Type B pancreatic cell (in vitro differentiated cells): ENCODE measurements at regions not wholly inside any gene's neighbourhood (a gene's known extent, or its start where the extent isn't known, plus 50 kb on each side); places are given as distances from the start of the nearest gene placed in this dataset.

Source experiments
- DNase-seq: peaks from one replicate; pipeline ENCODE4 v3.0.0; 2021; ENCODE audit warnings: mixed read lengths; ENCODE audit not compliant: unreplicated experiment; ENCODE audit errors: extremely low spot score
- H3K27ac Mint-ChIP-seq: 2 replicates; pipeline ENCODE4 v1.8.0; 2021; ENCODE audit warnings: mild to moderate bottlenecking, mixed read lengths
- H3K27me3 Mint-ChIP-seq: 2 replicates; pipeline ENCODE4 v1.8.0; 2021; ENCODE audit warnings: mixed read lengths
- H3K36me3 Mint-ChIP-seq: 2 replicates; pipeline ENCODE4 v1.8.0; 2021; ENCODE audit warnings: mixed read lengths
- H3K4me1 Mint-ChIP-seq: one replicate; pipeline ENCODE4 v1.8.0; 2021; ENCODE audit warnings: mixed read lengths; ENCODE audit not compliant: unreplicated experiment
- H3K4me3 Mint-ChIP-seq: 2 replicates; pipeline ENCODE4 v1.8.0; 2021; ENCODE audit warnings: mild to moderate bottlenecking, mixed read lengths
- H3K9me3 Mint-ChIP-seq: 2 replicates; pipeline ENCODE4 v1.8.0; 2021; ENCODE audit warnings: mixed read lengths
- TF ChIP-seq, protein P1 (sequence below): fragments of 200-600 bp; sonication (generic); conservative IDR thresholded peaks from 2 replicates; pipeline ENCODE4 v1.5.0; 2021; ENCODE audit warnings: antibody characterized with exemption, mild to moderate bottlenecking

GRCh38 chr3:63061449-63061848 is 186.2 kb upstream of the CADPS start:
- TF ChIP-seq, protein P1, sequence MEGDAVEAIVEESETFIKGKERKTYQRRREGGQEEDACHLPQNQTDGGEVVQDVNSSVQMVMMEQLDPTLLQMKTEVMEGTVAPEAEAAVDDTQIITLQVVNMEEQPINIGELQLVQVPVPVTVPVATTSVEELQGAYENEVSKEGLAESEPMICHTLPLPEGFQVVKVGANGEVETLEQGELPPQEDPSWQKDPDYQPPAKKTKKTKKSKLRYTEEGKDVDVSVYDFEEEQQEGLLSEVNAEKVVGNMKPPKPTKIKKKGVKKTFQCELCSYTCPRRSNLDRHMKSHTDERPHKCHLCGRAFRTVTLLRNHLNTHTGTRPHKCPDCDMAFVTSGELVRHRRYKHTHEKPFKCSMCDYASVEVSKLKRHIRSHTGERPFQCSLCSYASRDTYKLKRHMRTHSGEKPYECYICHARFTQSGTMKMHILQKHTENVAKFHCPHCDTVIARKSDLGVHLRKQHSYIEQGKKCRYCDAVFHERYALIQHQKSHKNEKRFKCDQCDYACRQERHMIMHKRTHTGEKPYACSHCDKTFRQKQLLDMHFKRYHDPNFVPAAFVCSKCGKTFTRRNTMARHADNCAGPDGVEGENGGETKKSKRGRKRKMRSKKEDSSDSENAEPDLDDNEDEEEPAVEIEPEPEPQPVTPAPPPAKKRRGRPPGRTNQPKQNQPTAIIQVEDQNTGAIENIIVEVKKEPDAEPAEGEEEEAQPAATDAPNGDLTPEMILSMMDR, result no peak
- Mint-ChIP-seq H3K4me3 (no peak overlapping the region), H3K36me3 (no peaks in the 10 kb centered on the region), H3K4me1 (no peaks in the 10 kb centered on the region), H3K27ac (no peak overlapping the region), H3K27me3 (peaks cover 9% of the 10 kb centered on the region), H3K9me3 (no peaks in the 10 kb centered on the region)
- DNase-seq, result no peak

GRCh38 chr3:63064209-63064755 is 189.1 kb upstream of the CADPS start:
- H3K27ac Mint-ChIP-seq, result no peak overlapping the region
- H3K4me1 Mint-ChIP-seq, result no peaks in the 10 kb centered on the region
- H3K36me3 Mint-ChIP-seq, result no peaks in the 10 kb centered on the region
- TF ChIP-seq, protein P1, result no peak
- no peak overlapping the region for H3K4me3 Mint-ChIP-seq
- H3K9me3 Mint-ChIP-seq, result peaks cover 6% of the 10 kb centered on the region
- no peak for DNase-seq
- peaks cover 4% of the 10 kb centered on the region for H3K27me3 Mint-ChIP-seq

GRCh38 chr3:63067999-63068645 is 192.9 kb upstream of the CADPS start:
- Mint-ChIP-seq H3K27ac (no peak overlapping the region), H3K27me3 (peaks cover 11% of the 10 kb centered on the region), H3K4me3 (no peak overlapping the region), H3K36me3 (no peaks in the 10 kb centered on the region), H3K4me1 (no peaks in the 10 kb centered on the region), H3K9me3 (peaks cover 6% of the 10 kb centered on the region)
- TF ChIP-seq, protein P1, result no peak
- no peak for DNase-seq

DNA sequence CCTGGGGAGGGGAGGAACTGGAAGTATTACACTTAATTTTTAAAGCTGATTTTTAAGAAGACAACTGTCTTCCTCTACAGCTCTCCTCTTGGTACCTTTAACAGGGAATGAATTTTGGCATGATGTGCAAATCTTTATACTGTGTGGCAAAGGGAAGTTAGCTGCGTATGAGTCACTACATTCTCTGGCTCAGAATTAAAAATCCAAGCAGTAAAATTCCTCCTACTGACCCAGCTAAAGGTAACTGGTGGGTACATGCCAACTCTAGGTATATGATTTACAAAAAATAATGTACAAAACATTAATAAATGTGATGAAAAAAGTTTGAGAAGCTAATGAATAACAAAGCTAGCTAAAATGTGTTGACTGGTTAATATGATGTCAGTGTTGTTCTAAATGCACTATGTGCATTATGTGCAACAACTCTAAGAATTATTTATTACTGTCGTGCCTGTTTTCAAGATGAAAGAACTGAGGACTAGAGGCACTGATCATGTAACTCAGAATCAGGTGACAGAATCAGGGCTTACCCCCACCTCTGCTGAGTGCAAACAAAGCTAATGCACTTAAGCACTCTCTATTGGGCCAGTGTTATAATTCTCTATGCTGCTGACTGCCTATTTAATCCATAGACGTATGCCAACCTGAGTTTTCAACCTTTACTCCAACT is 194.7 kb upstream of the CADPS start:
- Mint-ChIP-seq H3K4me3 (no peak overlapping the region), H3K27ac (no peak overlapping the region), H3K4me1 (no peaks in the 10 kb centered on the region), H3K9me3 (peaks cover 6% of the 10 kb centered on the region), H3K27me3 (peaks cover 21% of the 10 kb centered on the region), H3K36me3 (no peaks in the 10 kb centered on the region)
- TF ChIP-seq, protein P1, result no peak
- no peak for DNase-seq

DNA sequence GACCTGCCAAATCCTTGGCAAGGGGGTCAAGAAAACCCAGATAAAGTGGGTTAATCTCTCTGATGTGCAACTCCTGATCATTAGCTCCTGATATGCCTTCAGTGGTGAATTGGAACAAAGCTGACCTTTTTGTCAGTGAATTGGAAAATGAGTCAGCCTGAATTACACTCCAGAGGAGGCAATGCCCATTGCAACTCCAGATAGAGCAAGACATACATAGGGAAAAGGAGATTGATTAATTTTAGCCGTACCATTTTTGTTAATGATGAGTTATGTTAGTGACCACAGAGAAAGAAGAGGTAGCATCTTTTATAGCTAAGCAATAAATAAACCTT is 195.2 kb upstream of the CADPS start:
- Mint-ChIP-seq H3K9me3 (peaks cover 6% of the 10 kb centered on the region), H3K4me1 (no peaks in the 10 kb centered on the region), H3K27ac (no peak overlapping the region), H3K4me3 (no peak overlapping the region), H3K36me3 (no peaks in the 10 kb centered on the region), H3K27me3 (peaks cover 21% of the 10 kb centered on the region)
- DNase-seq, result no peak
- TF ChIP-seq, protein P1, result no peak
